ENCODE measurements at regions not wholly inside any gene's neighbourhood (a gene's known extent, or its start where the extent isn't known, plus 50 kb on each side); places are given as distances from the start of the nearest gene placed in this dataset.

DNA sequence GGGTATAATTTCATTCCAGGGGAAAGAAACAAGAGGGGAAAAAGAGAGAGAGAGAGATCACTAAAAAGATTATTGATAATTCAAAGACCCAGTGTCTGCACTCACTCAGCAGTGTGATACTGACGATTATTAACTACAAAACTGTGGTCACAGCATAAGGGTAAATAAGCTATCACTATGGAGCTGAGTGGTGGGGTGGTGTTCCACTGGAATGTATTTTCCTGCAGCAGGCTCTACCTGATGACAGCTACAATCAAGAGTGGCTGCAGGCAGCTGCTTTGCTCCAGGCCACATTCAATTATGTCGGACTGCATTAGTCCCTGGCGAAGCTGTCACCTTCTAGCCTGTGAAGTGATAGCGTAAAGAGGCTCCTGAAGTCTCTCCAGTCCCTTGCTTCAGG lies 122.2 kb upstream of the TFAP2D start:
- intact Hi-C loops (cut with DNase I): no loop called here
- H3K4me1 ChIP-seq: no peaks in the 10 kb centered on the region
- no peak overlapping the region for H3K27ac ChIP-seq
- H3K36me3 ChIP-seq: no peaks in the 10 kb centered on the region
- TF ChIP-seq, protein P1, sequence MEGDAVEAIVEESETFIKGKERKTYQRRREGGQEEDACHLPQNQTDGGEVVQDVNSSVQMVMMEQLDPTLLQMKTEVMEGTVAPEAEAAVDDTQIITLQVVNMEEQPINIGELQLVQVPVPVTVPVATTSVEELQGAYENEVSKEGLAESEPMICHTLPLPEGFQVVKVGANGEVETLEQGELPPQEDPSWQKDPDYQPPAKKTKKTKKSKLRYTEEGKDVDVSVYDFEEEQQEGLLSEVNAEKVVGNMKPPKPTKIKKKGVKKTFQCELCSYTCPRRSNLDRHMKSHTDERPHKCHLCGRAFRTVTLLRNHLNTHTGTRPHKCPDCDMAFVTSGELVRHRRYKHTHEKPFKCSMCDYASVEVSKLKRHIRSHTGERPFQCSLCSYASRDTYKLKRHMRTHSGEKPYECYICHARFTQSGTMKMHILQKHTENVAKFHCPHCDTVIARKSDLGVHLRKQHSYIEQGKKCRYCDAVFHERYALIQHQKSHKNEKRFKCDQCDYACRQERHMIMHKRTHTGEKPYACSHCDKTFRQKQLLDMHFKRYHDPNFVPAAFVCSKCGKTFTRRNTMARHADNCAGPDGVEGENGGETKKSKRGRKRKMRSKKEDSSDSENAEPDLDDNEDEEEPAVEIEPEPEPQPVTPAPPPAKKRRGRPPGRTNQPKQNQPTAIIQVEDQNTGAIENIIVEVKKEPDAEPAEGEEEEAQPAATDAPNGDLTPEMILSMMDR (IDR thresholded peaks at IDR 0.05): no peak
- TF ChIP-seq POLR2A (IDR thresholded peaks at IDR 0.05): no peak
- no peak for DNase-seq
- no peaks in the 10 kb centered on the region for H3K27me3 ChIP-seq
- no peak overlapping the region for H3K4me3 ChIP-seq
- no peaks in the 10 kb centered on the region for H3K9me3 ChIP-seq
- 20 to 55% methylated on average over 4 of the region's 4 CpGs for WGBS, 2 donors

DNA sequence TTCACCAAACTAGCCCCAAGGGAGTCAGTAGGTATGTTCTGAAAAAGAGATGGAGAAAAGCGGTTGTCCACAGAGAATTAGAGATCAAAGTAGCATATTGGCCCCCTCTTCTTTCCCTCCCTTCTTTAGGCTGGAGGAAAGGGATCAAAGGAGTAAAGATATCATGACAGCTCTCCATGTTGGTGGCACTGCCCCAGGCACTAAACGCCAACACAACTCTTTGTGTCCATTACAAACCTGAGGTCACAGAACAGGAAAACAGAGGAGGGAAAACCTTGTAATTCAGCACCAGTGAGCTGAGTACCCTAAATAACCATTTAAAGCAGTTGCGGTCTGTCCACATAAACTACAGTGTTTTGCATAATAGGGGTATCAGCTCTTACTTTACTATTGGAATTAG lies 113.0 kb upstream of the TFAP2D start:
- intact Hi-C loops (cut with DNase I): no loop called here
- TF ChIP-seq, protein P1 (IDR thresholded peaks at IDR 0.05): no peak
- TF ChIP-seq POLR2A (IDR thresholded peaks at IDR 0.05): no peak
- 65 to 88% methylated on average over 3 of the region's 3 CpGs for WGBS, 2 donors
- no peak overlapping the region for H3K4me3 ChIP-seq
- no peaks in the 10 kb centered on the region for H3K4me1 ChIP-seq
- no peaks in the 10 kb centered on the region for H3K36me3 ChIP-seq
- H3K27ac ChIP-seq: no peak overlapping the region
- H3K9me3 ChIP-seq: no peaks in the 10 kb centered on the region
- DNase-seq: no peak
- H3K27me3 ChIP-seq: no peaks in the 10 kb centered on the region

DNA sequence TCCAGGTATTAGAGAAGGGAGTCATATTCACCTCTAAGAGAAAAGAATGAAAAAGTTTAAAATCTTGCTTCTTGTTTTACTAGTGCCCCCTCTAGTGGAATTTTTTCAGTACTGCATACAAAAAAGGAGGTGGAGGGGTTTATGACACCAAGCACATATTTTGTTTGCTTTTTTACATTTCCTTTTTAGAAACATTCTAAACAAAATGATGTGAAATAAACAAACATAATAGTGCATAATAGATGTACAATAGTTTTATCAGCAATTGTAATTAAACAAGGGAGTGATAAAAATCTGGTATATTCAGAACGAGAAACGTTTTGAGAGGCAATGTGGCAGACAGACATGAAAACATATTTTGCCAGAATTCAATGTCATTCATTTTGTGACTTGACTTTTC lies 111.0 kb upstream of the TFAP2D start:
- H3K27ac ChIP-seq: no peak overlapping the region
- 51 to 85% methylated on average over 2 of the region's 2 CpGs for WGBS, 2 donors
- H3K4me3 ChIP-seq: no peak overlapping the region
- H3K9me3 ChIP-seq: no peaks in the 10 kb centered on the region
- no peaks in the 10 kb centered on the region for H3K27me3 ChIP-seq
- intact Hi-C loops (cut with DNase I): no loop called here
- no peaks in the 10 kb centered on the region for H3K4me1 ChIP-seq
- DNase-seq: no peak
- no peaks in the 10 kb centered on the region for H3K36me3 ChIP-seq
- TF ChIP-seq, protein P1 (IDR thresholded peaks at IDR 0.05): peak in 5 of 6 experiments; percentile 15 to 80 (median 67)
- no peak for TF ChIP-seq POLR2A (IDR thresholded peaks at IDR 0.05)

DNA sequence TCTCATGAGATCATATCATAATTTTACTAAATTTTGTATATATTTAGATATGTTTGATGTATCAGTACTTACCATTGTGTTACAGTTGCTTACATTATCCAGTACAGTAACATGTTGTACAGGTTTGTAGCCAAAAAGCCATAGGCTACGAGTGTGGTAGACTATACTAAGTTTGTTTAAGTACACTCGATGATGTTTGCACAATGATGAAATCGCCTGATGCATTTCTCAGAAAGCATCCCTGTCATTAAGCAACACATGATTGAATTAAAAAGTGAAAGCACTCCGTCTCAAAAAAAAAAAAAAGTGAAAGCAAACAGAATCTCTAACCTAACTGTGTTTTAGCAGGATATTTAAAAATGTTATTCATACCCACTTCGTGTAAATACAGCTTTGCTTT lies 104.9 kb upstream of the TFAP2D start:
- intact Hi-C loops (cut with DNase I): loop anchor here (5.0 kb wide), 1 partner anchor 476 kb away; no protein-coding TSS in a partner anchor
- TF ChIP-seq POLR2A (IDR thresholded peaks at IDR 0.05): no peak
- TF ChIP-seq, protein P1 (IDR thresholded peaks at IDR 0.05): no peak

DNA sequence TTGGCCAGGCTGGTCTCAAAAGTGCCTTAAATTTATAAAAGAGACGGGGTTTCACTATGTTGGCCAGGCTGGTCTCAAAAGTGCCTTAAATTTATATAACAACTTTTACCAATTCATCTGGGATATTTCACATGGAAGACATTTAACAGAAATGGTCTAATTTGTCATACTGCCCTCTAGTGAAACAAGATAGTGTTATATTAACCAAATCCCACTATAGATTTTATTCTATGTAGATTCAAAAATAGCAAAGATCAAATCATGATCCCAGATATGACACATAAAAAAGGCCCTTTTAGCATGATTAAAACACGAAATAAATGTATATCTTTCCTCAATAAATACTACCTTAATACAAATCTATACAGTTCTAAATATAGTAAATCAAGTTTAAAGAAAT lies 102.8 kb upstream of the TFAP2D start:
- Histone ChIP-seq H3K27me3 (no peaks in the 10 kb centered on the region), H3K4me3 (no peak overlapping the region), H3K9me3 (no peaks in the 10 kb centered on the region), H3K4me1 (no peaks in the 10 kb centered on the region), H3K36me3 (no peaks in the 10 kb centered on the region), H3K27ac (no peak overlapping the region)
- WGBS, 2 donors: 58 to 71% methylated on average over 2 of the region's 2 CpGs
- intact Hi-C loops (cut with DNase I): no loop called here
- no peak for DNase-seq
- TF ChIP-seq POLR2A (IDR thresholded peaks at IDR 0.05): no peak
- TF ChIP-seq, protein P1 (IDR thresholded peaks at IDR 0.05): peak in 1 of 6 experiments; percentile 5

More for the DNA sequence above, 104.9 kb upstream of the TFAP2D start:
- no peak overlapping the region for H3K27ac ChIP-seq
- no peaks in the 10 kb centered on the region for H3K9me3 ChIP-seq
- H3K4me1 ChIP-seq: no peaks in the 10 kb centered on the region
- WGBS, 2 donors: 30 to 50% methylated on average over 5 of the region's 5 CpGs
- no peaks in the 10 kb centered on the region for H3K36me3 ChIP-seq
- no peaks in the 10 kb centered on the region for H3K27me3 ChIP-seq
- DNase-seq: no peak
- H3K4me3 ChIP-seq: no peak overlapping the region

Data from esophagus squamous epithelium (tissue), 5 donors.